ENCODE measurements at regions not wholly inside any gene's neighbourhood (a gene's known extent, or its start where the extent isn't known, plus 50 kb on each side); places are given as distances from the start of the nearest gene placed in this dataset.

DNA sequence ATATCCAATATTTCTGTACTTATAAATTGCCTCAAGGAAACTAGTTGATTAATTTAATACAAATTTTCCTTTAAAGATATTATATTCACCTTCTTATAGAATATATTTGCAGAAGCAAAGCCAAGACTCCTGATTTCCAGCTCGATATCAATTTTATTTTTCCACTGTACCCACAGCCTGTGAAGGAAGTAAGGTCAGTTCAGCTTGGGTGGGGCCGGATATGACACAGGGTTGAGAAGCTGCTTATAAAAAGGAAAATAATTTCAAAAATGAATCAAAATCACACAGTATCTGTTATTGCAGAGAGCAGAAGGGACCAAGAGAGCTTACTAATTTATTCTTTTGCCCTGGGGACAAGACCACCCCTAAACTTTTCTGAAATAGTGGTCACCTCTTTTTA is 491.4 kb downstream of the TUSC7 start:
- no peak for DNase-seq

DNA sequence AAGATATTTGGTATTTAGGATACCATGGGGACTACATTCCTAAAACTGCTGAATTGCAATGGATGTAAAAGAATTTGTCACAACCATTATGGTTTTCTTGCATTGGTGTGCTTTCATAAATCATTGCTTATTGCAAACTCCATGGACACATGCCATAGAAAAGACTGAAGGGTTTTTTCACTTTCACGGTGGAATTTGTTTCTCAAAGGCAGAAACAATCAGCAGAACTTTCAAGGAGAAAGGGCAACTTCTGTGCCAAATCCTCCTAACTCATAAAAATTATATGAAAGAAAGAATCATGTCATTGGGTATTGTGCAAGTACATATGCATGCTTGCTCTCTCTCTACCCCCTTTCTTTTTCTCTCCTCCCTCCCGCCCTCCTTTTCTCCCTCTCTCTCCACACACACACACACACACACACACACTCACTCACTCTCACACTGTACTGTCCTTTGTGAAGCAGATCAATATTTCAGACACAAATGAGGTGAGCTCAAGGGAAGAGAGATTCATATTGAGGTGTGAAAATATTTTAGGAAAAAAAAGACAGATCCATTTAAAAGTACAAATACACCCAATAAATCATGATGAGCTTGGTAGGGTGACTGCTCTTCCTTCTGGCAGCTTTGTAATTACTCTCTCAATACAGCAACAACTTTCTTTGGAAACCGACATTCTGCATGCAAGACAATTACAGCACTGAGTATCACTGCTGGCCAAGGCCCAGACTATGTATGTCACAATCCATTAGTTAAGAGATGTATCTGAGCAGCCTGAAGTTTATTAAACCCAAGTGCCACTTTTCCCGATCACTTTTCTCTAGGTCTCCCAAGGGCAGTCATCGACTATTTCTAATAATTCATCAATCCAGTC is 492.6 kb downstream of the TUSC7 start:
- no peak for DNase-seq

DNA sequence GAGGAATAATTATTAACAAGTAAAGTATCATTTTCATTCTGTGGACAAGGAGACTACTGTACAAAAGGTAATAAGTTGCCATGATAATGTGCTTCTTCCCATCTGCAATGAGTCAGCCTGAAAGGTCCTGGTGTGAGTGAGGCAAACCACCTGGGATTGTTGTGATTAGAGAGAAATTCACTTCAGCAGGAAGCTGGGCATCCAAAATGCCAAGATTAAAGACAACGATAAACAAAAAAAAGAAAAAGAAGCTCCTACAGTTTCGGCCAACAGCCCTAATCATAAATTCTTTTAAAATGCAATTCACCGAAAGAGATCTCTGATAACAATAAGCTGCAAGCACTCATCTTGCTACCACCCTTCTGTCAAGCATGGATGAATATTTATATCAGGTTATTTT is 507.8 kb downstream of the TUSC7 start:
- DNase-seq: no peak

DNA sequence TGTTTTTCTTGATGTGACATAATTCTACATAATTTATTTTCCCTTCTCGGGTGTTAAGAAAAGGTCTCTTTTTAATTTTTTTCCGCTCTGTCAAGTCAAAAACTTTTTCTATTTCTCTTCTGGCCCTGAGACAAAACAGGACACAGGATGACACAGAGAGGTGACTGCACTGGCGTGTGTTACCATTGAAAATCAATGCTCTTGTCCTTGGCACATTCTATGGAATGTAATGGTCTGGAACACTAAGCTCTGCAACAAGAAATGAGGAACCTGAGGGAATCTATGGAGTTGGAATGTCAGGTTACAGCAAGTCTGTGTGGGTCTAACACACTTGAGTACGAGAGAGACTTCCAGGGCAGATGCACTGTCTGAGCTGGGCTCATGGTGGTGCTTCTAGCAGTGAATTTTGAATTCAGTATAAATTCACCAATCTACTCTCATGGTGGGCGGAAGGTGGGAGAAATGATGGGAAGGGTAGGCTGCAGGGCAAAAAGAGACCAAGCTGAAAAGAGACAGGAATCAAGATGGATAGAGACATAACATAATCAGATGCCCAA is 508.3 kb downstream of the TUSC7 start:
- DNase-seq: peak in 1 of 3 experiments; percentile 42

DNA sequence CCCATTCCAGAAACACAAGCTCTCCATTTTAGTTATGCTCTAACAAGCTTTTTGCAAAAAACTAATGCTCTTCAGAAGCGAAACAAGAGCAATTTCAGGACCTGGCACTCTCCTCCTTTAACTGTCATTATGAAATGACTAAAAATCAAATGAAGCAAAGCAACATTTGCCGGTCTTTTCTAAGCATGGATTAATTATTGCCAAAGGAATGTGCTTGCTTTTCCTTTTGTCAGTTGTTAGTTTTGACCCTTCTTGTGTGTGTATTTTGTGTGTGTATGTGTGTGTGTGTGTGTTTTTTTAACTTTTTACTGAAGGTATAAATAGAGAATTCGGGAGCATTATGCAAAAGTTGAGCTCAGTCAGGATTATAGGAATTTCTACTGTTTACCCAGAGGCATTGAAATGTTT is 509.1 kb downstream of the TUSC7 start:
- no peak for DNase-seq

DNA sequence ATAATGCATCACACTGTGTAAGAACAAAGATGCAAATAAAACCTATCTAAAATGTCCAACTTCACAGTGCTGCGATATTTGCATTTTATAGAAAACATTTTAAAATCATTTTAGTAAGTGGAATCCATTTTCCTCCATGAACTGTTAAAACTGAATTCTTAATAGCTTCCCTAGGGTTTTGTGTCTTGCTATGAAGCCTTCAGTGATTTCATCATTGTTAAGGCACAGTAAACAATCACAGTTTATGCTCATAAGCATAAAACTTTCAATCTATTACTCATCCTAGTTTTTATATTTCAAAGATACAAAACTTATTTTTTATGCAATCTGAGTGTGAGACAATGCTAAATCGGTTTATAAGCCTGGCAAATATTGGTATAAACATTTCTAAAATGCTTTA is 509.7 kb downstream of the TUSC7 start:
- no peak for DNase-seq

DNA sequence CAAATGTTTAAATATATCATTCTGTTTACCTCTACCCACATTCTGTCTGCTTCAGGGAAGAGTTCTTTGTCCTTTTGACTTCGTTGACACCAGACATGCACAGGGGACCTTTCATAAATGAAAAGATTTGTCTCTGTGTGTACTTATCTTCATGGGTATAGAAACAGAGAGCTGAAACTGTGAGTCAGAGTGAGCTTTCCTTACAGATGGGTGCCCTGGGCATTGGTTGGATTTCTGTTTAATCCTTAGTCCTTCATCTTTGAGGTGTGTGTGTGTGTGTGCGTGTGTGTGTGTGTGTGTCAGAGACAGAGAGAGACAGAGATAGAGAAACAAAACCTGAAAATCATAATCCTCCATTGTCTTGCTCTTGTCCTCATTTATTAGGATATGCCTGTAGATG is 517.4 kb downstream of the TUSC7 start:
- DNase-seq: no peak

DNA sequence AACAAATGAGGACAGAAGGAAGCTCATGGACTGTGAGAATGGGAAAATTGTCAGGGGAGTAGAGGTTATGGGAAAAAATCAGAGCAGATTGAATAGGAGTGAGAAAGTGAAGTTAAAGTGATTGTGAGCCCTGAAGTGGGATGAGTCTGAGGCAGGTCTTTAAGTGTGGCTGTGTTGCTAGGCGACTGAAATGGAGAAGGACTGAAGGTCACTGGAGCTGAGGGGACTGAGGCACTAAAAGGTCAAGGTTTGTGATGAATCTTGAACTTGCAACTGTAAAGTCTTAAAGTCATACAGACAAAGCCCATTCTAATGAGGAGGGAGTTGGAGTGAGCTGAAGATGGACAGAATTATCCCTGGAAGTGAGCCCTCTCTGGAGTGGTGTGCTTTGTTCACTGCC is 518.9 kb downstream of the TUSC7 start:
- no peak for DNase-seq

DNA sequence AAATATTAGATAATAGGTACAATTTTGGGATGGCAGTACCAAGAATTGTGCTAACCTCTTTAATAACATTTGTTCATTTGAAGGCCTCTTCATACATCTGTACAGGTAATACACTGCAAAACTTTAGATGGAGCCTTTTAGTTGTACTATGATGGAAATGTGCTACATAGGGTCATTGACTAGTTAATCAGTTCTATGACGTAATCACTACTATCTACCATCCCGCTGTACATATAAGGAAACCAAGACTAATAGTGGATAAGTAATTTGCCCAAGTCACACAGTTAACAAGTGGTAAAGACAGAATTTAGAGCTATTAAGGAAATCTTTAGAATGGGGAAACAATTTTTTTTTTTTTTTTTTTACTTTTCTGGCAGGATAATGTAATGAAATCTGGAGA is 521.3 kb downstream of the TUSC7 start:
- no peak for DNase-seq

DNA sequence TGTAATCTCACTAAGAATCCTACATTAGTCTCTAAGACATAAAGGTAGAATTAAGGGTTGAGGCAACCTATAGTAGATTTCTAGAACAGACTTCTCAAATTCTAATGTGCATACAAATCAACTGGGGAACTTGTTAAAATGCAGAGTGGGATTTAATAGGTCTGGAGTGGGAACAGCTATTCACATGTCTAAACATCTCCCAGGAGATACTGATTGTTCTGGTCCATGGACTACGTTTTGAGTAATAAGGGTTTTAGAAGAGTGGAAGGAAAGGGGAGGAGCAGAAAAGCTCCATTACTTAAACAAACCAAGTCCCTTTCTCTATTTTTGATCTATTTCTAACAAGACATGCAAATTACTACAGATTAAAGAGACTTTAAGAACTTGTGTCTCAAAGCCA is 524.8 kb downstream of the TUSC7 start:
- peak in 2 of 3 experiments; percentile 60 to 84 for DNase-seq

DNA sequence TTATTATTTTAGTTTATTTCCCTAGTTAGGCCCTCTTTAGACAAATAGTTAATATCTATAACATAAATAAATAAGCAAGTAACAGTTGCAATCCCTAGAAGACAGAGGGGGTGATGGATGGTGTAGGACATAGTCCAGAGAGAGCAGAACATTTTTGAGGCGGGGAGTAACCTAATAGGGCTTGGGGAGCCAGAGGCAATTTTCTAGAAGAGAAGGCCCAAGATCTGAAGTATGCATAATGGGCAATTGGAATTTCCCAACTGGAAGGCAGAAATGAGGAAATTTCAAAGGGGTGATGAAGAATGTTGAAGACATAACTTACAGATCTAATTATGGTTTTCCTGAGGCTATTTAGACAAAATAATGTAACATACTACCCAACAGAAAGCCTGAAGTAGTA is 525.7 kb downstream of the TUSC7 start:
- no peak for DNase-seq

DNA sequence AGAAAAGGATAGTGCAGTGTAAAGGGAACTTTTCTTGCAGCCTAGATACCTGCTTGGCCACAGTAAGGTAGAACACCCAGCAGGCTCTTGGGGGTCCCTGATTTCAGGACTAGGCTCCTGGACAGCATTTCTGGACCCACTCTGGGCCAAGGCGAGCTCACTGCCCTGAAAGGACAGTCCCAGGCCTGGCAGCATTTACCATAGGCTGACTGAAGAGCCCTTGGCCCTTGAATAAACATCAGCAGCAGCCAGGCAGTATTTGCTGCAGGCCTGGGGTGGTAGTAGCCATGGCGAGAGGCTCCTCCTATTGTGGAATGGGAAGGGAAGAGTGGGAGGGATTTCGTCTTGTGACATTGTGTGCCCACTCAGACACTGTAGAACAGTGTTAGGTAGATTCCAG is 529.2 kb downstream of the TUSC7 start:
- peak in 2 of 3 experiments; percentile 47 to 57 for DNase-seq

DNA sequence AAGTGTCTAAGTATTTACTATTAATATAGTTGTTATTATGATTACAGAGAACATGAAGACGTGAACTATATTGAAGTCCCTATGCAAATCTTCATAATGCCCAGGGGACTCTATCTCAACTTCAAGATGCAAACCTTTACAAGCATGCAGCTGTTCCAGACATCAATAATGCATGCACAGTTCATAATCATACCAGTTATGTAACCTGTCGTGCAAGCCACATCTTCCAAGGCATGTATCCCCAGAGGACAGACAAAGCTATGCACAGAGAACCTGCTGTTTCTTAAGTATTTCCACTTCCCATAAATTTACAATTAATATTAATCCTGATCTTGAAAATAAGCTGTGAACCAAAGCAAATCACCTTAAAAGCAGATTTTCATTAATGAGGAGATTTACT is 534.1 kb downstream of the TUSC7 start:
- DNase-seq: peak in 1 of 3 experiments; percentile 7

DNA sequence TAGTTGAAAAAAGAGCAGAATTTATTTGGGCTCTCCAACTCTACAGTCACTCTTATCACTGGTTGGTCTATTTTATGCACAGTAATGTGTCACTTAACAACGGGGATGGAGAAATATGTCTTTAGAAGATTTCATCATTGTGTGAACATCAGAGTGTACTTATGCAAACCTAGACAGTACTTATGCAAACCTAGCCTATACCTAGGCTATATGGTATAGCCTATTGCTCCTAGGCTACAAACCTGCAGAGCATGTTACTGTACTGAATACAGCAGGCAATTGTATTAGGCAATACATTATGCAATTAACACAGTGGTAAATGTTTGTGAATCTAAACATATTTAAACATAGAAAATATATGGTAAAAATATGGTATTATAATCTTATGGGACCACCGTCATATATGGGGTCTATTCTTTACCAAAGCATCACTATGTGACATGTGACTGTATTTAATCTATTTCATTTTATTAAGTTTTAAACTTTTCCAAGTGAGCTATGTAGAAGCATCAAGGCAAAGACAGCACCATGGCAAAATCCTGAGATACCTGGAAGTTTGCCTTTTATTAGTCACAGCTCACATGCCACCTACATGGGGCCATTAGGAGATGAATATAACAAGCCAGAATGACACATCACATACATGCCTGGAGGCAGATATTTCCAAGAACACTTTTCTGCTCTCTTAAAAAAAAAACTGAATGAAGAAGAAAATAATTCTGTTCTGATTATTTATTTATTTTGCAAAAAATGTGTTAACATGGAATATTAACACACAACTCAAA is 537.4 kb downstream of the TUSC7 start:
- no peak for DNase-seq

DNA sequence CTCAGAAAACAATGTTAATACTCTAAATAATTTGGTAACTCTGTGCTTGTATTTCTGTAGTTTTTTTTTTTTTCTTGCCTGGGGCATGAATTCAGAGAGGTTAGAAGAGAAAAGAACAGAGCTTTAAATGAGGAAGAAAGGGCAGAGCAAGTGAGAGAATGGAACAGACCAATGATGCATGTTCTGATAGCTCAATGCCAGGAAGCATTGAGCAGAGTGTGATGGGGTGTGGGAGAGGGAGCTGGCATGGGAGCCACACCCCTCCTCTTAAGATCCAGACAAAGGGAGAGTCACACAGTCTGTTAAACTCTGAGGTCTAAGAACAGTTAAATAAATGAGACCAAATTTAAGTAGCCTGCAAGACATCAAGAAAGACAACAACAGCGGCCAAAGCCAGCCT is 538.6 kb downstream of the TUSC7 start:
- DNase-seq: peak in 1 of 3 experiments; percentile 38

DNA sequence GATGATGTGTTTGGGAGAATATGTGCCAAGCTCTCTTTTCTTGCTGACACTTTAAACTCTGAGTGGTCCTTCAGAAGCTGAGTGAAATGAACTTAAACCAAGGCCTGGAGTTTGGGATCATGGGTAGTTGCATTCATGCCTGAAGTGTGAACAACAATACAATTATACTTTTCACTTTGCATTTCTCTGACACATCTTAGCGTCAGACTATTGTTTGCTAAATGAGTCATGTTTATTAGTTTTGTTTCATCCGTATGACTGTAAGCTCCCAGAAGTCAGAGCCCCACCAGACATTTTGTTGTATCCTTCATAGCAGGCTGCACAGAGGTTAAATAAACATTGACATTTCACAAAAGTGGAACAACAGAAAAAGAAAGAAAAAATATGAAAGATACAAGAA is 542.6 kb downstream of the TUSC7 start:
- DNase-seq: peak in 1 of 3 experiments; percentile 46

DNA sequence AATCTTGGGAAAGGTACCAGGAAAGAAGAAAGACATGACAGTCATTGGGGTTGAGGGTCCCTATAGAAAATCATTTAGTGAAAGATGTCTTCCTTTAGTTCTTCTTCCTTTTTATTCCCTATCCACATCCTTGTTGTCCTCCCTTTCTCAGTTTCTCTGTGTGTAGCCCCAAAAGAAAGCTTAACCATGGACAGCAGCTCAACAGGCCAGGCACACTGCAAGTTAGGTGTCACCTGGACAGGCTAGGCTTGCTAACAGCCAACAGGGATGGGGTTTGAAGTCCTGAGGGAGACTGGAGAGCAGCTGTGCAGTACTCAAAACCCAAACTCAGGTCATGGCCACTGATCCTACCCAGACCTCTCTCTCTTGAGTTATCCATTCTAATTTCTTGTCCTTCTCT is 543.1 kb downstream of the TUSC7 start:
- no peak for DNase-seq

DNA sequence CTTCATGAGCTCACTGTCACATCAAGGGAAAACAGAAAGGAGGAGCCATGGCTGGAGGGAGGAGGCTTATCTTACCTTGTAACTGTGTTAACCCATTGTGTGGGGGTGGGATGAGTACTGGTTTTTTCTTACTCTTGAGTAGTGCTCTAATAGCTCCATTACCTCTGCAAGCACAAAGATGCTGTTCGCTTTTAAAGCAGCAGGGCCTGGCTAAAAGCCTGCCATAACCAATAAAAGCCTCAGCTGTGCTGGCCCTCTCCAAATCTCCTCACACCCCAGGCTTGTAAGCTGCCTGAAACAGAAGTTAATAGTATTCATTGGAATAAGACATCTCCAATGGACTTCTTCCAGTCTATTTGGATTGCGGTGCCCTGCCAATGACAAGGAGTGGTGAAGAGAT is 544.1 kb downstream of the TUSC7 start:
- peak in 1 of 3 experiments; percentile 71 for DNase-seq

DNA sequence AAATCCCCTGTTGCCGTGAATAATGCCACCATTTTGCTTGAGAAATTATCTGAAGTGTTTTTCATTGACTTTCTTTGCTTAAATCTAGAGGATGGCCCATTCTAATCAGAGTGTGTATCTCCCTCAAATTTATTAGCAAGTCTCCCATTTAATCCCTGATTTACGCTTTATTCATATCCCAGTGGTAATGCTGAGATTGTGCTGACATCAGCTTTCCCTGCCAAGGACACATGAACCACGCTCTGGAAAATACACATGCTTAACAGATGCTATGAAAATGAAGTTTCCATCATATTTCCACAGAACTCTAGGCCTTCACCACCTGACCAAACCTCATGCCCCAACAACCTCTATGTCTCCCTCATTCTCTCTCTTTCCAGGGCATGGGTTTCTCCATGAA is 545.4 kb downstream of the TUSC7 start:
- DNase-seq: no peak

DNA sequence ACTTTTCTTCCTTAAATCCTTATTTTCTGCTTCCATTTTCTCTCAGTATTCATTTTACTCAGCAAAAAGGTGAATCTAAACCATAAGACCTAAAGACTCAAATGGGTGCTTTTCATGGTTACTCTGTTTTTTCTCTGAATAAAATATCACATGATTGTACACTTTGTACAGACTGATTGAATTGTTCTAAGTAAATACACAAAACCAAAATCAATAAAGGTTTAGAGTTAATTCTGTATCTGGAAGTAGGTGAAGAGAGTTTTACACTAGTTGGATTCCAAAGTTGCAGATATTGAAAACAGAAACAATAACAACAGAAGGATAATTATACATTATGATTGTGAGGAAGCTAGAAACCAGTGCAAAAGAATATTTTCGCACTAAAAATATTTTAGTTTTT is 546.2 kb downstream of the TUSC7 start:
- DNase-seq: no peak

DNA sequence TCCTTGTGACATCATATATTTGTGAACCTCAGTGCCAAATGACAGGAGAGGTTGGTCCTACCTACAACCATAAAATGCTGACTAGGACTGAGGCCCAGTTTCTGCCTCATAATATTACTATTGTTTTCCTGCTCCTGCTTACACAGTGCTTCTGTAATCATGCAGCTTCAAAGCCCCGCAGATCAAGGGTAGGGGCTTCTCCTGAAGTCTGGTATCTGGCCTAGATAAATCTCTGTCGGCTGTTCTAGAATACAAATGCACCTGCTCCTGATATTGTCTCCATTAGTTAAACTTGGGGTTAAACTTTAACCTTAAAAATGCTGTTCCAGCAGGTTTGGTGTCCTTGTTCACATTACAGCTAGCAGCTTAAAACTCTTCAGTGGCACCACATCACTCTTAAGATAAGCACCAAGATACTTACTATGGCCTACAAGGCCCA is 552.4 kb downstream of the TUSC7 start:
- DNase-seq: no peak

DNA sequence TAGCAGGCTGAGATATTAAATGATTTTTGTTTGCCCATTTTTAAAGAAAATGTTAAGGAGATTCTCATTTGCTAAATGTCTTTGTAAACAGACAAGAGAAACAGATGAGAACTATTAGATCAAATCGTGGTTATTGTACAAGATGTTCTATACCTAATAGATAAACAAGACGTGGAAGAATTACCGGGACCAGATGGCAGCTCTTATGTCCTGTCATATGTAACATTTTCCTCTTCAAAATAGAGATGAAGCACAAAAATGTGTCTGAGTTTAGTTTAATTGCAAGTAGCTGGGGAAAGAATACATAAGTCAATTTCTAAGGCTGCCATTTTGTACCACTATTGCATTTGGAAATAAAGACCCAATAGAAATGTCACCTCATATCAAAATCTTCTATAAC is 553.7 kb downstream of the TUSC7 start:
- no peak for DNase-seq

DNA sequence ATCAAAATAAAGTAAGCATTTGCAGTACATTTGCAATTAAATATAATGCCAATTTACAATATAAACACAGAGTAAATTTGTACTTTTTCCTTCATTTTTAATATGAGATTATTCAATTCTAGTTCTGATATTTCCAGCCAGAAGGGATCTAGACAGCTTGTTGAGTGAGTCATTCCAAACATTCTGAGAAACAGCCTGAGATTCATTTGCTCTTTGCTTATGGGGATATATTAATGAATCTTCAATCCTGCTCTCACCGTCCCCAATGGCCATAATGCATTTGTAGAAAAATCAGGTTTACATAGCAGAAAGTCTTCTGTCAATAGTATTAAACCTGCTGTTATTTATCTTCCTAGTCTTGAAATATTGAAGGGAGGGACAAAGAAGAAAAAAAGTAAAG is 554.2 kb downstream of the TUSC7 start:
- no peak for DNase-seq
